ENCODE measurements at regions not wholly inside any gene's neighbourhood (a gene's known extent, or its start where the extent isn't known, plus 50 kb on each side); places are given as distances from the start of the nearest gene placed in this dataset.
"Not testable (repeated sequence)": the region's sequence is repeated elsewhere in the genome, so short reads cannot be mapped to it uniquely, and the experiment has no call there.

DNA sequence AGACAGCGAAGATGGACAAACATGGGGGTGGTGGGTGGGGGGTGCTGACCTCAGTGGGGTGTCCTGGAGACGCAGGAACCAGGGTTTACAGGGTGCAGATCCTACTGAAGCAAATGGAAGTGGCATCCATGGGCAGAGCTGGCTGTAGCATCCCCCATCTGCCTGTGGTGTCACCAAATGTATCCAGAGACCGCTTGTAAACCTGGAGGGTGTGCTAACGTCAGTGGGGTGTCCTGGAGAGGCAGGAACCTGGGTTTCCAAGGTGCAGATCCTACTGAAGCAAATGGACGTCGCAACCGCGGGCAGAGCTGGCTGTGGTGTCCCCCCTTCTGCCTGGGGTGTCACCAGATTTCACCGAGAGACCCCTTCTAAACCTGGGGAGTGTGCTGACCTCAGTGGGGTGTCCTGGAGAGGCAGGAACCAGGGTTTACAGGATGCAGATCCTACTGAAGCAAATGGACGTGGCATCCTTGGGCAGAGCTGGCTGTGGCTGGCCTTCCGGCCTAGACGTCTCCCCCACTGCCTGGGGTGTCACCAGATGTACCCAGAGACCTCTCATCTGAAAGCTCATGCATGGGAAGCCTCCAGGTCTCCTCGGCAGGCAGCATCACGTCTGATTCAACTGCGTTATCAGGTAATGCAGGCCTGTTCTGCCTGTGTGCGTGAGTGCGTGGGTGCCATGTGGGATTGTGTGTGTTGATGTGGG lies 202.4 kb downstream of the GOLGA6L6 start:
- H2BK20ac ChIP-seq (ENCODE audit: low read length); DNase-seq (ENCODE audit: low read depth in 1 of 2, low spot score in 2 of 2); H2BK120ac ChIP-seq (replicated peaks; ENCODE audit: low read depth, low read length); H2AFZ ChIP-seq (ENCODE audit: low read length); CTCF ChIA-PET (ENCODE audit: partially characterized antibody); H3K23ac ChIP-seq (ENCODE audit: insufficient read length); H3K56ac ChIP-seq (replicated peaks; ENCODE audit: insufficient read length, low read depth, low read length); H3K14ac ChIP-seq (ENCODE audit: insufficient read length); H2AK5ac ChIP-seq (ENCODE audit: low read depth, low read length); H4K91ac ChIP-seq (replicated peaks; ENCODE audit: insufficient read length, low read length); H3K4me2 ChIP-seq (ENCODE audit: insufficient read depth in 1 of 2, low read depth in 2 of 2, low read length in 2 of 2); H4K5ac ChIP-seq (ENCODE audit: insufficient read length, low read depth, low read length); H3K79me1 ChIP-seq (ENCODE audit: low read depth, low read length); H3K23me2 ChIP-seq (ENCODE audit: low read depth, low read length); H3K4ac ChIP-seq (replicated peaks; ENCODE audit: insufficient read length, low read depth, low read length); FAIRE-seq; H3K27me3 ChIP-seq (replicated peaks in 1 of 4; ENCODE audit: control insufficient read depth in 3 of 4, extremely low read depth in 1 of 4, insufficient read depth in 3 of 4, low read length in 3 of 4); H3K4me1 ChIP-seq (replicated peaks in 1 of 4; ENCODE audit: control insufficient read depth in 3 of 4, insufficient read depth in 4 of 4, low read length in 3 of 4); H3K27ac ChIP-seq (ENCODE audit: low read depth, low read length); H2BK12ac ChIP-seq (ENCODE audit: low read depth, low read length); H4K20me1 ChIP-seq (replicated peaks in 1 of 2; ENCODE audit: control insufficient read depth in 1 of 2, insufficient read depth in 2 of 2, low read length in 2 of 2); H2BK5ac ChIP-seq (ENCODE audit: low read depth, low read length); H4K8ac ChIP-seq (ENCODE audit: extremely low read depth, insufficient read depth, low read length); H3K4me3 ChIP-seq (ENCODE audit: extremely low read depth in 1 of 4, insufficient read depth in 2 of 4, low read depth in 3 of 4, low read length in 4 of 4); POLR2A ChIA-PET (ENCODE audit: partially characterized antibody); H3K79me2 ChIP-seq (ENCODE audit: control insufficient read depth in 1 of 2, insufficient read depth in 2 of 2, low read length in 2 of 2); H3K9ac ChIP-seq (replicated peaks in 1 of 4; ENCODE audit: extremely low read depth in 1 of 4, low read depth in 3 of 4, low read length in 3 of 4); H3K18ac ChIP-seq (ENCODE audit: extremely low read depth, low read length); H3K36me3 ChIP-seq (ENCODE audit: control insufficient read depth in 2 of 4, insufficient read depth in 4 of 4, low read length in 3 of 4); H2BK15ac ChIP-seq (ENCODE audit: low read length): not testable (repeated sequence)
- H3K9me3 ChIP-seq (ENCODE audit: insufficient read depth in 2 of 2, low read depth in 1 of 2, low read length in 1 of 2), result peaks cover 23 to 66% of the 10 kb centered on the region in 2 experiments
- WGBS, 2 experiments (ENCODE audit: extremely low coverage in 1 of 2, insufficient coverage in 1 of 2, insufficient read length in 1 of 2, insufficient replicate concordance in 2 of 2, low coverage in 1 of 2, low lambda C conversion rate in 2 of 2, missing lambda C conversion rate in 1 of 2), result 71% methylated on average over 15 of the region's 17 CpGs; no CpG with 5 or more reads in 1 of the 2 experiments

DNA sequence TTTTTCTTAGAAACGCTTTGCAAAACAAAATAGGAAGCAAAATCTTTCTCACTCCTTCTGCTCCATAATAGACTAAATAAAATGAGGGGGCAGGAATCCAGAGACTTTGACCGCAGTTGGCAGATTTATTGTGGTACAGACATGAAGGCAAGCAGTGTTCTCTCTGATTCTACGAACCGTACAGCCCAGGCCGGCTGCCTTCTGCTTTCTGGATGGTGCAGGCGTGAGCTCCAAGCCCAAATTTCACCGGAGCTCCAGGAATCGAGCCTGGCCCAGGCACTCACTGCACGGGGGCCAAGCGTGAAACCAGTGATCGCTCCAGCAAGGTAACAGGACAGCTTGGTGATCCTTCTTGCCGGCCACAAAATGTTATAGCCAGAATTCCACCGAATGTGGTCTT lies 202.9 kb downstream of the GOLGA6L6 start:
- H2AK5ac ChIP-seq (ENCODE audit: low read depth, low read length); H3K27ac ChIP-seq (ENCODE audit: low read depth, low read length); H3K4ac ChIP-seq (replicated peaks; ENCODE audit: insufficient read length, low read depth, low read length); CTCF ChIA-PET (ENCODE audit: partially characterized antibody); H3K4me3 ChIP-seq (ENCODE audit: extremely low read depth in 1 of 4, insufficient read depth in 2 of 4, low read depth in 3 of 4, low read length in 4 of 4); H3K4me1 ChIP-seq (replicated peaks in 1 of 4; ENCODE audit: control insufficient read depth in 3 of 4, insufficient read depth in 4 of 4, low read length in 3 of 4); H4K8ac ChIP-seq (ENCODE audit: extremely low read depth, insufficient read depth, low read length); H4K20me1 ChIP-seq (replicated peaks in 1 of 2; ENCODE audit: control insufficient read depth in 1 of 2, insufficient read depth in 2 of 2, low read length in 2 of 2); H3K23ac ChIP-seq (ENCODE audit: insufficient read length); H2BK12ac ChIP-seq (ENCODE audit: low read depth, low read length); DNase-seq (ENCODE audit: low read depth in 1 of 2, low spot score in 2 of 2); H4K5ac ChIP-seq (ENCODE audit: insufficient read length, low read depth, low read length); H2BK5ac ChIP-seq (ENCODE audit: low read depth, low read length); H3K56ac ChIP-seq (replicated peaks; ENCODE audit: insufficient read length, low read depth, low read length); H3K23me2 ChIP-seq (ENCODE audit: low read depth, low read length); H3K4me2 ChIP-seq (ENCODE audit: insufficient read depth in 1 of 2, low read depth in 2 of 2, low read length in 2 of 2); H3K36me3 ChIP-seq (ENCODE audit: control insufficient read depth in 2 of 4, insufficient read depth in 4 of 4, low read length in 3 of 4); H3K14ac ChIP-seq (ENCODE audit: insufficient read length); FAIRE-seq; H4K91ac ChIP-seq (replicated peaks; ENCODE audit: insufficient read length, low read length); H2BK20ac ChIP-seq (ENCODE audit: low read length); H3K79me2 ChIP-seq (ENCODE audit: control insufficient read depth in 1 of 2, insufficient read depth in 2 of 2, low read length in 2 of 2); H2AFZ ChIP-seq (ENCODE audit: low read length); H3K18ac ChIP-seq (ENCODE audit: extremely low read depth, low read length); POLR2A ChIA-PET (ENCODE audit: partially characterized antibody); H2BK15ac ChIP-seq (ENCODE audit: low read length); H3K9ac ChIP-seq (replicated peaks in 1 of 4; ENCODE audit: extremely low read depth in 1 of 4, low read depth in 3 of 4, low read length in 3 of 4); H3K27me3 ChIP-seq (replicated peaks in 1 of 4; ENCODE audit: control insufficient read depth in 3 of 4, extremely low read depth in 1 of 4, insufficient read depth in 3 of 4, low read length in 3 of 4); H3K79me1 ChIP-seq (ENCODE audit: low read depth, low read length); H2BK120ac ChIP-seq (replicated peaks; ENCODE audit: low read depth, low read length): not testable (repeated sequence)
- H3K9me3 ChIP-seq (ENCODE audit: insufficient read depth in 2 of 2, low read depth in 1 of 2, low read length in 1 of 2), result peaks cover 20 to 61% of the 10 kb centered on the region in 2 experiments
- WGBS, 2 experiments (ENCODE audit: extremely low coverage in 1 of 2, insufficient coverage in 1 of 2, insufficient read length in 1 of 2, insufficient replicate concordance in 2 of 2, low coverage in 1 of 2, low lambda C conversion rate in 2 of 2, missing lambda C conversion rate in 1 of 2), result 85% methylated on average over 11 of the region's 13 CpGs; no CpG with 5 or more reads in 1 of the 2 experiments
